ENCODE measurements at regions not wholly inside any gene's neighbourhood (a gene's known extent, or its start where the extent isn't known, plus 50 kb on each side); places are given as distances from the start of the nearest gene placed in this dataset.

- no peak overlapping the region for H3K4me3 ChIP-seq (ENCODE audit: control insufficient read depth in 2 of 3, extremely low read depth in 1 of 3, insufficient read depth in 2 of 3, low read depth in 1 of 3, low read length in 3 of 3)
- FAIRE-seq, result no peak
- TF ChIP-seq, protein P1, sequence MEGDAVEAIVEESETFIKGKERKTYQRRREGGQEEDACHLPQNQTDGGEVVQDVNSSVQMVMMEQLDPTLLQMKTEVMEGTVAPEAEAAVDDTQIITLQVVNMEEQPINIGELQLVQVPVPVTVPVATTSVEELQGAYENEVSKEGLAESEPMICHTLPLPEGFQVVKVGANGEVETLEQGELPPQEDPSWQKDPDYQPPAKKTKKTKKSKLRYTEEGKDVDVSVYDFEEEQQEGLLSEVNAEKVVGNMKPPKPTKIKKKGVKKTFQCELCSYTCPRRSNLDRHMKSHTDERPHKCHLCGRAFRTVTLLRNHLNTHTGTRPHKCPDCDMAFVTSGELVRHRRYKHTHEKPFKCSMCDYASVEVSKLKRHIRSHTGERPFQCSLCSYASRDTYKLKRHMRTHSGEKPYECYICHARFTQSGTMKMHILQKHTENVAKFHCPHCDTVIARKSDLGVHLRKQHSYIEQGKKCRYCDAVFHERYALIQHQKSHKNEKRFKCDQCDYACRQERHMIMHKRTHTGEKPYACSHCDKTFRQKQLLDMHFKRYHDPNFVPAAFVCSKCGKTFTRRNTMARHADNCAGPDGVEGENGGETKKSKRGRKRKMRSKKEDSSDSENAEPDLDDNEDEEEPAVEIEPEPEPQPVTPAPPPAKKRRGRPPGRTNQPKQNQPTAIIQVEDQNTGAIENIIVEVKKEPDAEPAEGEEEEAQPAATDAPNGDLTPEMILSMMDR (optimal IDR thresholded peaks at IDR 0.05 in 1 of 3, IDR thresholded peaks at IDR 0.05 in 1 of 3, conservative IDR thresholded peaks at IDR 0.05 in 1 of 3; ENCODE audit: extremely low read depth in 1 of 3, insufficient read depth in 2 of 3, low read length in 3 of 3), result no peak
- no peak for TF ChIP-seq EZH2 (IDR thresholded peaks at IDR 0.05; ENCODE audit: low read length)
- no peaks in the 10 kb centered on the region for H3K79me2 ChIP-seq (ENCODE audit: control insufficient read depth, insufficient read depth, low read length)
- no peaks in the 10 kb centered on the region for H3K9me1 ChIP-seq (ENCODE audit: control insufficient read depth, extremely low read depth, insufficient read depth, low read length)
- no peaks in the 10 kb centered on the region for H3K36me3 ChIP-seq (ENCODE audit: control insufficient read depth in 2 of 2, extremely low read depth in 1 of 2, insufficient read depth in 2 of 2, low read length in 2 of 2)
- dilution Hi-C loops (cut with MboI; ENCODE audit: extremely low pct_ligation_motif_present, low sequenced_read_pairs), result no loop called here
- H3K27ac ChIP-seq (ENCODE audit: control insufficient read depth, insufficient read depth, low read length), result no peak overlapping the region
- no peaks in the 10 kb centered on the region for H3K9me3 ChIP-seq (ENCODE audit: control insufficient read depth, low read depth, low read length)
- H2AFZ ChIP-seq (ENCODE audit: control insufficient read depth, low read length), result no peak overlapping the region
- H3K4me1 ChIP-seq (ENCODE audit: control insufficient read depth, extremely low read depth, insufficient read depth, low read length), result no peaks in the 10 kb centered on the region
- H3K4me2 ChIP-seq (ENCODE audit: control insufficient read depth, extremely low read depth, insufficient read depth, low read depth, low read length), result no peak overlapping the region
- no peak overlapping the region for H3K9ac ChIP-seq (ENCODE audit: control insufficient read depth, extremely low read depth, insufficient read depth, low read length)
- DNase-seq (ENCODE audit: low read depth, low spot score), result no peak
- H3K27me3 ChIP-seq (ENCODE audit: control insufficient read depth, extremely low read depth, insufficient read depth, low read length), result no peaks in the 10 kb centered on the region
- H4K20me1 ChIP-seq (ENCODE audit: control insufficient read depth, extremely low read depth, insufficient read depth, low read length), result no peaks in the 10 kb centered on the region
These were observed 50.5 kb upstream of the DNAJC19 start for GRCh38 chr3:181040030-181040429.

Small RNA genes in the stretch of these regions (small RNA-seq; reads per million reads assigned to genes)
- gene AC083904.1 (ENCODE audit: insufficient read length in 3 of 3, low read depth in 3 of 3, low replicate concordance in 1 of 3) (0 reads per million in 3 experiments), gene RNU6-4P (ENCODE audit: insufficient read length in 3 of 3, low read depth in 3 of 3, low replicate concordance in 1 of 3) (0 reads per million in 3 experiments)
